HL-60/S4 treated with retinoic acid at 250 ng/mL for 4 days and 3 days (cell line): ENCODE measurements at regions not wholly inside any gene's neighbourhood (a gene's known extent, or its start where the extent isn't known, plus 50 kb on each side); places are given as distances from the start of the nearest gene placed in this dataset.

ENCODE experiments used
- in situ Hi-C: fragments of 300-500 bp; cut with MboI; formaldehyde crosslinking; loops from 2 replicates; pipeline ENCODE4 v1.7.0; 2022; ENCODE audit warnings: low sequenced_read_pairs

DNA sequence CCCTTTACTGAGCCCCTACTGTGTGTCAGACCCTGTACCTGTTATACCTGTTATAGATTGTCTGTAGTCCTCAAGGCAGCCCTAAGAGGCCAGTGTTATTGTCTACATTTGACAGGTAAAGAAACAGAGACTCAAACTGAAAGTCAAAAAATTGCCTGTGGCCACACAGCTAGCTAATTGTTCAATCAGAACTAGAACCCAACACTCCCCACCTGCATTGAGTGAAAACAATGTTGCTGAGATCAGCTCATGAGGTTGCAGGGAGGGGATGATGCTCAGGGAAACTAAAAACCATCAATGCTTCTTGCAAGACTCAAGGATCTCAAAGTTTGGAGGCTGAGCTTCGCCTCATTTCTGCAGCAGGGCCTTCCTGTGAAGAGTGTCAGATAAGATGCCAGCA is 109.5 kb upstream of the LMO4 start:
- in situ Hi-C loops = no loop called here

DNA sequence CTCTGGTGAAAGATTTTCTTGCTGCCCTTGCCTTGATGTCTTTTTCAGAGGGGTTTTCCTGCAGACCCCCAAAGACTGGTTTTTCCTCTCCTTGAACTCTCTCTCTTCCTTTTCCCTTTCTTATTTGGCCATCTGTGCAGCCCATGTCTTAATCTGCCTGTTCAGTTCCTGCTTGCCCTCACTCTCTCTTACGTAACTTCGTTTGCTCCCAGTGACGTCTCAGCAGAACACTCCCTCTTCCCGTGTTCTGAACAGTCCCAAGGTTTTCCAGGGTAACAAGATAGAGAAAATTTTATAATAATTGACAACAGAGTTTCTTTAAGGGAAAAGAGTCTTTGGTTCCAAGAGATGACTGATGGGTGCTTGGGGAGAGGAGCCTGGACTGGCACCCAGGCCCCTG is 109.1 kb upstream of the LMO4 start:
- in situ Hi-C loops = no loop called here

DNA sequence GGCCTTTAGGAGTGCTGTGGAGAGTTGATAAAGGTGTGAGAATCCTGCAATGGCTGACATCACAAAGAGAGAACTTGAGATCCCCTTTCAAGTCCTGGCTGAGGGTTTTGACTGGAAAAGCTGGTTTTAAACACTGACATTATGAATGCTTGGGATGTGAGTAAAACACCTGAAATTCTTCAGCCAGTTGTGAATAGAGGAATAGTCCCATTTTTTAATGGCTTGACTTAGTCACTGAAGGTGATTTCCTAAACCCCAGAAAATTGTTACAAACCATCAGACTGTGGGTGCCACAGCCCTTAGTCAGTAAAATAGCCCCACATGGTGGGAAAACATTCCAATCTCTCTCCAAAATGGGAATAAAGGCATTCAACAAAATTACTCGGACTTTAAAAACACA is 107.7 kb upstream of the LMO4 start:
- in situ Hi-C loops = no loop called here

DNA sequence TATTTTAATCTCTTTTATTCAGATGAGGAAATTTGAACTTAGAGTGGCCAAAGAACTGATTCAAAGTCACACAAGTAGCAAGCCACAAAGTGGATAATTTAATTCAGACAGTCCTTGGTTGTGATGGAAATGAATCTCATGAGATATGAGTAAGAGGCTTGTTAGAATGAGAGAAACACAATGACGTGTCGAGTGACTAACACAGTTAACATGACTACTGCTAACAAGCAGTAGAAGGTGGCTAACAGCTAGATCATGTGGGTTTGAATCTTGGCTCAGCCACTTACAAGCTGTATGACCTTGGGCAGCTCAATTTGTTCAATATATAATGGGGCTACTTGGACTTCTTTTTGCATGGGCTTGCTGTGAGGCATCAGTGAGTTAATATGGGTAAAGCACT is 104.5 kb upstream of the LMO4 start:
- in situ Hi-C loops = no loop called here

DNA sequence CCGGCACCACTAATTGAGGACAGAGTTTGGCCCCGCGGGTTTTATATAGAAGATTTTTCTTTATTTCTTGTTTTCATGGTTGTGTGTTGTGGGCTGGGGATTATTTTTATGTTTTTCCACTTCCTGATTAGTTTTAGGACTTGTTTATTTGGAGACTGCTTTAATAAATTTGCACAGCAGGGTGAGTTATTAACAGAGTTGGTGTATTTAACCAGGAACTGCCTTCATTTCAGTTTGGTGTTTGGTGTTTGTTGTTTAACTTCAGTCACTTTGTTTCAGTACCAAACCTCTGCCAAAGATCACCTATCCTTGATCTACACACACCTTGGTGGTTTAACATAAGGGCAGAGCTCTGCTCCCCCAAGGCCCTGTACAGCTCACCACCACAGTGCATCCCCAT is 103.5 kb upstream of the LMO4 start:
- in situ Hi-C loops = no loop called here

DNA sequence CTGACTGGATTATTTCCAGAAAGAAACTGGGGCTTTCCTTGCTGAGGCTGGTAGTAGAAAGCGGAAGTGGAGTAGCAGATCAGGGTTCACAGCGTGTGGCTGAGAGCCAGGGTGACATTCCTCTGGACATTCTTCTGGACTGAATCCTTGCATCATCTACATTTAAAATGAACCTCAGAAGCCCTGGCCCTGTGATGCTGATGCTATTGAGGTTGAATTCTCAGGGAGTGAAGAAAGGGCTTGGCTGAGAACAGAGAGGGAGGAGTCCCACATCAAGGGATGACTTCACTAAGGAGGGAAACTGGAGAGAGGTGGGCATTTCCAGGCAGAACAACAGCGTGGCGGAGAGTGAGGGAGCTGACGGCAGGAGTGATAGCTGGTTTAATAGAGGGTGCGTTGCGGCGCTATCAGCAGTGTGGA is 102.3 kb upstream of the LMO4 start:
- in situ Hi-C loops = no loop called here

DNA sequence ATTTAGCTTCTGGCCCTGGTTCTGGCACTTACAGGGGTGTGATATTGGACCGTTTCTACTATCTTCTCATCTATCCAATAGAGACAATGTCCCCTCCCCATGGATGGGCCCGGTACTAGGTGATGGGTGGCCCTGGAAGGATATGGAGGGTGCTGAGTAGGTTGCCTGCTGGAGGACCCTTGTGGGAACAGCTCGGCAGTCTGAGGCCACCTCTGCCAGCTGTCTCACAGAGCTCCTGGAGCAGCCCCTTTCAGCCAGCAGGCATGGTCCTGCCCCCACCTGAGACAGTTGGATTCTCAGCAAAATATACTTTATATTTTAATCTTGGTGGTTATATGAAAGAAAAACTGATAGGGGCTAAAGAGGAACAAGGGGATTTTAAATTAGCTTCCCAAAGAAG is 101.0 kb upstream of the LMO4 start:
- in situ Hi-C loops = no loop called here

DNA sequence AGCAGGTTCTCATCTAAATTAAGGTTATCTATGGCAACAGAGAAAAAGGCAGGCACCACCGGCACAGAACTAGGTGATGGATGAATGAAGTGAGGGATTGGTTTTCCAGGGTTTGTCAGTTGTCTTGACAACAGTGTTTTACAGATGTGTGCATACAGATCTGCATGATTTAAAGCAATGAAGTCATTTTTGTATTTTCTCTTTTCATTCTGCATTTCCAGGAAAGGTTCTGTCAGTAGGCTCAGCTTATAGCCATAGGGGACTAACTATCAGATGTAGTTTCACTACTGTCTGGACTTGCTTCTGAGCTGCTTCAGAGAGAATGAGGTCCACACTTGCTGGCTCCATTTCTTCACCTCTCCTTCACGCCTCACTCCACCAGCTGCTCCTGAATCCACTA is 98.2 kb upstream of the LMO4 start:
- in situ Hi-C loops = no loop called here

DNA sequence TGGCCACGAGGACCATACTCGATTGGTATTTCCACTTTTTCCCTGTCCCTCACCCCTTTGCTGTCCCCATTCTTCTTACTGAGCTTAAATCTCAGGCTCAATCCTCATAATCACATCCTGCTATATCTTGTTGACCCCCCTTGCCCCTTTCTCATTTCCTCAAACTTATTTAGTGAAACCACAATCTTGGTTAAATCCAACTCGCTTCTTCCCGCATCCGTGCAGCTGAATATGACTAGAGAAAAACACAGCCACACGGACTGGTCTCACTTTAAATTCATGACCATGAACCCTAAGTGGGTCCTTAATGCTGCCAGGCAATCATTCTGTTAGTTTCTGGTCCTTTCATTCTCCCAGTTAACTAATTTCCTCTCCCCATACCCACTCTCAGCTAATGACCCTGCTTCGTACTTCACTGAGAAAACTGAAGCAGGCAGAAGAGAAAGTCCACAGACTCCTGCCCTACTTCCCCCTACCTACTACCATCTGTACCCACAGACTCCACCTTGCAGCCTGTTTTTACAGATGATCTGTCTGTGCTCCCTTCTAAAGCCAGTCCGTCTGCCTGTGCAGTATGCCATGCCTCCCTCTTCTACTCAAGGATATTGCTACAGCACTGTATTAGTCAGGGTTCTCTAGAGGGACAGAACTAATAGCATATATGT is 96.8 kb upstream of the LMO4 start:
- in situ Hi-C loops = no loop called here

DNA sequence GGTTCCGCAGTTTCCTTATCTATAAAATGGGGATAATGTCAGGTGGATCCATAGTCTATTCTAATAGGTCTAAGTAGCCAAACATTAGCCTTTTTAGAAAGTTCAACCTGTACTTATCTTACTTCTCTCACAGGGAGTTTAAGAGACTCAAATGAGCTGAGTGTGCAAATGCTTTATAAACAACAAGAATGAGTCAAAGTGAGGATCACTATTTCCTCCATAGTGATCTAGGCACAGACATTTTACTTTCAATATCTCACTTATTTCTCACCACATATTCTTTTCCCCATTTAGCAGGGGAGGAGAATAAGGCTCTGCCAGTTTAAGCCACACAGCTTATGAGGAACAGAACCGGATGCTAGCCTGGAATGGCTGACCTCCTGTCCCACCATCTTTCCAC is 92.1 kb upstream of the LMO4 start:
- in situ Hi-C loops = no loop called here

DNA sequence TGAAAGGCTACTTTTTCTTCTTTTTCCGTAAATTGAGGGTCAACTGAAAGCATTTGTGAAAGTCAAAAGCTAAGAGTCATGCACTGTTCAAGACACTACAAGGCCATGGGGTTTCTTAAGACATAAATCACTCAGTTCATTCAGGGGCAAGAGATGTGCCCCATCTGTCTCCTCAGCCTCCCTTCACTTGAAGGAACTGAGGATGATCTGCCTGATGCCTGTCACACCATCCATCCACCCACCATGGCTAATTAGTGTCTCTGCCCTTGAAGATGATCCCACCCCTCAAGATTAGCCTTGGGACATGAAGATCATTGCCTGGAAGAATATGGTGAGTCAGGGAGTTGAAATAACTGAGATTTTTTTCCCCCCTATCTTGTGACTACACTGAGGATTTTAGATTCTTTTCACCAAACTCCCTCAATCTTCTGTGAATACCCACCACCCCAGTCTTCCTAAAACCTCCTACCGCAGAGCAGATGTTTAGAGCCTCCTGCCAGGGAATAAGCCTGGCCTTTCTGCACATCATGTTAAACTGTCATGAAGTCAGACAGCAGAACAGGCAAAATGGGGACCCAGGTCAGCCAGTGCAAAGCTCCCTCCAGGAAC is 88.6 kb upstream of the LMO4 start:
- in situ Hi-C loops = no loop called here

DNA sequence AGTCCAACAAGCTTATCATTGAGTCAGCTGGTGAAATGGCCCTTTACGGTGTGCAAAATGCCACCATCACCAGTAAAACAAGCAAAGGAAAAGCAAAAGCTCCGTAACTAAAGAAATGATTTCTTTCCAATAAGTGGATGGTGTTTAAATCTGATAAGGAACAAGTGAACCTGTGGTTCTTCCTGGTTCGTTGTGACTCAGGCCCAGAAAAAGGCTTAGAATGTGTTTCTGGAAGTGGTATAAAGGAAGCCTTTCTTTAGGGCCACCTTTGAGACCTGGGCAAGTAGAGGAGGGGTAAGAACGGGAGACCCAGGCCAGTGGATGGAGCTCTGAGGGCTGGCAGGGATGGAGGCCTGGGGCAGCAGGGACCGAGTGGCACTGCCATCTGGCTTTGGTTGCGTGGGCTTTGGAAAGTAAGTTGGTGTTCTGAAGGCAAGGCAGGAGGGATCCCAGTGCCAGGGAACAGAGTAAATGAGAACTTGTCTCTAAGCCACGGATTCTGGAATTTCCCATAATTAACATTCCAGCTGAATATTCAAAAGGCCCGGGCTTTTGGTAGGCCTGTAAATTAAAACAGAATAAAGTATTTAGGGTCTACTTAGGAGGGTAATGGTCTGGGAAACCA is 87.9 kb upstream of the LMO4 start:
- in situ Hi-C loops = no loop called here

DNA sequence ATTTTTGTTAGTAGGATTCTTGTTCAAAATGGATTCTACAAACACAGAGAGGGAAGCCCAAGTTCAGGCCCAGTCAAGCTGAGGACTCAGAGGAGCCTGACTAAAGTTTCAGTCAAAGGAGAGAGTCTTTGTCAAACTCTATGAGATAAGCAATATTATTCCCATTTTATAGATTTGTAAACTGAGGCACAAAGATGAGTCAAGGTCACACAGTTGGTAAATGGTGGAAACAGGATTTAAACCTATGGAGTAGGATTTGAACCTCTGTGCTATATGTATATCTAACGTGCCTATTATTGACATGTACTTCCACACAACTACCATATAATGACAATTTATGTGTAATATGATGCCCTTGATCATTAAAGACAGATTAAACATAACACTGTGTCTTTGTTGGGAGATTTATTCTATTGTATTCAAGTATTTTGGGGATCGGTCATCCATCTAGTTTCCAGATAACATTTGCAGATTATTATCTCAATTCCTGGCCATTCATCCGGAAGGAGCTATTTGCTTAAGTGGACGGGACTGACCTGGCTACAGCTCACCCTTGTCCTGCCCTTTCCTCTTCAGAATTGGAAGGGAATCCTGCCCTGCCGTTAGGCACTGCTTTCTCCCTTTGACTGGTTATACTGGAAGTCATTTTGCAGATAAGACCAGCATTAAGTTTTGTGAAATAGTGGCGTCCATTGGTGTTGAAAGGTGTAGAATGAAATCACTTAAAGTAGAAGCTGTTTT is 86.1 kb upstream of the LMO4 start:
- in situ Hi-C loops = no loop called here

DNA sequence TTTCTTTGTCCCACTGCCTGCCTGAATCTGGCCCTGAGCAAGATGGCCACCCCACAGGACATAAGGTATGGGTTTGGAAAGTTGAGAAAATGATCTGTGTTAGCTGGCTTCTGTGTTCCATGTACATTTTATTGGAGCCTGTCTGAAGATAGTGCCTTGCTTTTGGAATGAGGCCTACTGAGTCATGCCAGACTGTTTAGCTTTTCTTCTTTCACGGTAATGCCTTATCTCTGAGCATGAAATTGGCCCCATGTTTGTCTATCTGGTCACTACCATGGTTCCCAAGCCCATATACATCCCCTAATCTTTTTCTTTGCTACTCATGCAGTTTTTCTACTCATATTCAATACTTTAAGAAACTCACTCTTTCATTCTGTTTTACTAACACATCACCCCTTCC is 85.1 kb upstream of the LMO4 start:
- in situ Hi-C loops = no loop called here

DNA sequence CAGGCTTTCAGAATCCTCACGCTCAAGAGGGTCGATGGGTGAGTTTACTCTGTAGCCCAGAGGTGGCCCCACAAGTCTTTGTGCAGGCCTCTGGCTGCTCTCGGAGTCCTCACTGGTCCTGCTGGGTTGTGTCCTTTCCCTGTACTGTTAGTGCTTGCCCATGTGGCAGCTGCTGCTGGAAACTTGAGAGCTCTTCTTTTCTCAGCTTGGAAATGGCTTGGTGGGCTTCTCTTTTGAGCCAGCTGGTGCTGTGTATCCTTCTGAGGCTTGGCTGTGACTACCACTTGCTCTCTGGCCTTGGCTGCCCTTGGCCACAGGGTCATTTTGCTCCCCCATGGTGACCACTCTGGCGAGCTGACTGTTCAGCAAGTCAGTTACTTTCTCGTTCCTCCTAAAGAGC is 82.2 kb upstream of the LMO4 start:
- in situ Hi-C loops = no loop called here

DNA sequence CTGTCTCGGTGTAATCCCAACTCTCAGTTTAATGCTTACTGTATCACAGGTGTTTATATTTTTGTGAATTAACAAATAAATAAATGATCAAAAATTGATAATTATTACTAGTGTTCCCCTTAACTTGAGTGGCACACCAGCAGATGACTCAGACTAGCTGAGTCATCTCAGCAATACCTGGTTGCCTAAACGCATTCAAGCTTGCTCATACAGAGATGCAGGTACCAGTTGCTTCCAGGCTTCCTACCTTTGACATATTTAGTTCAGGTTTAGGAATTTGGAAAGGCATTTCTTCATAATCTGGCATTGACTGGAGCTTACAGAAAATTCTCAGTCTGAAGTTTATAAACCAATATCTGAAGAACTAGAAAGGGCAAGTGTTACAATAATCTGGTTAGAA is 78.9 kb upstream of the LMO4 start:
- in situ Hi-C loops = no loop called here

DNA sequence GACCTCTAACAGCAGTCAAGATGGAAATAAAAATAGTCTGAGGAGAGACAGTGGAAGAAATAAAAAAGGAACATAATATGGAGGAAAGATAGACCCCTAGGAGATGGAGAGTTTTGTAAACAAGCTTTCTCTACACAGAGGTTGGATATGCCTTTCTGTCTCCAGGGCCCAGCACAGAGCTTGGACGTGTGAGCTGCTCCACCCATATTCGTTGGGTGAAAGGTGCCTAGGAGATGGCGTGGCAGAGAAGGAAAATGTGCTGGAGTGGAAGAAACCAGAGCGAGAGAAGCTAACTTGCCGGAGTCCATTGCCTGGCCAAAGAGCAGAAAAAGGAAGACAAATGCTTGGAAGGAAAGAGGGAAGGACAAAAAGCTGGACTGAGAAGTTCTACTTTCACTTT is 78.3 kb upstream of the LMO4 start:
- in situ Hi-C loops = no loop called here

DNA sequence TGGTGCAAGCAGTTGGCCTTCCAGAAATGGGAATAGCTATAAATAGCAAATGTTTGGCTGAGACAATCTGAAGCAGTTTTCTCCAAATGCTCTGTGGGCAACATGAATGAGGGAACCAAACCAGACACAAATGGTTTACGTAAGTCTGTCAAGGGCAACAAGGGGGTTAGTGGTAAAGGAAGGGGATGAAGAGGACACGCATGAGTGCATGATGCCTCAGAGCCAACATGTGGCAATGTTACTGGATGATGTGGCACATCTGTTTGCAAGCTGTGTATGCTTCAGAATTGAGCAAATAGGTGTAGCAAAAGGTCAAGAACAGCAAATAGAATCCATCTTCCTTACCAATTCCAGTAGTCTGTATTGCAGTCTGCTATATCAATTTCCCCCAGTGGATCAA is 76.3 kb upstream of the LMO4 start:
- in situ Hi-C loops = no loop called here

DNA sequence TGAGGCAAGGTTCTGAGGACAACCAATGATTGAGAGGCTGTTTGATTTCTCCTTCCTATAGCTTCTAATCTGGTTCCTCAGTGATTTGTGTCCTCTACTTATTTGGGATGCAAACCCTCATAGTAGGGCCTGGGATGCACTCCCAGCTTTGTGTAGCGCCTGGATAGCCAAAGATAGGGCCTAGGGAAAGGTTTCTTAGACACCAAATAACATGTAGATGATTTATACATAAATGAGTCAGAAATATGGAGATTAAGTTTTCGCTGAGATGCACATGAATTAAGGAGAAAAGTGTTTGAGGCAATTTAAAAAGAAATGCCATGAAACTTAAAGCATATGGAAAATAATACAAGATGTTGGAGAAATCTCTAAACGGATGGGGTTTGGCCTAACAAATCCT is 66.0 kb upstream of the LMO4 start:
- in situ Hi-C loops = no loop called here

DNA sequence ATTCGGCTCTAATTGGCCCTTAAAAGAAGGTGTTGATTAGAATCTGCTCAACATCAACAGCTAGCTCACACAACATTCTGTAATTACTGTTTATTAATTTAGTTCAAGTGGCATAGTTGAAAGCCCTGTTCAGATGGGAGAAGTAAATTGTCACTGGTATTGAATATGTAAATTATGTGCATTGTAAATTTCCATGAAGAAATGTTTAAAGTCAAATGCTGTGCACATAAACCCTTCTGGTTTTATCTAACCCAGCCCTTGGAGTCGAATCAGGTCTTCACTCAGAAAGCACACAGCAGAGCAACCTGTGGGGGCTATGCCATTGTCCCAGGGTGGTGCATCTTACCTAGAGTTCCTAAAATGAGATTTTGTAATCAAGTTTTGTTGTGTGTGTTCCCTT is 65.4 kb upstream of the LMO4 start:
- in situ Hi-C loops = no loop called here

DNA sequence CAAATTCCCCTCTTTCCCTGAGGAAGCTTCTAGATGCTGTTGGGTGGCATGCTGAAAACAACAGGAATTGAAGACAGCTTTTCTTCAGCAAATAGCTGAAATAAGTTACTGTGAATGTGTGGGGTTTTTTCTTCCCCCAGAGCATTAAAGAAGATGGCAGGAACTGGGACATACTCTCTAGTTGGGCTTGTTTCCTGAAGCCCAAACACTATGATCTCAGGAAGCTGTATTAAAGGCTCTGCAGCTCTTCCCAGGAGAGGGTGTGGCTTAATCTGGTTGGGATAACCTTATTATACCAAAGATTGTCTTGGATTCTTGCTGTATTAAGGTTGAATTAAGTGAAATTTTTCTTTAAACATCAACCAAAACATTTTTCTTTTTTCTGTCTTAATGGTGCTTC is 64.9 kb upstream of the LMO4 start:
- in situ Hi-C loops = no loop called here

DNA sequence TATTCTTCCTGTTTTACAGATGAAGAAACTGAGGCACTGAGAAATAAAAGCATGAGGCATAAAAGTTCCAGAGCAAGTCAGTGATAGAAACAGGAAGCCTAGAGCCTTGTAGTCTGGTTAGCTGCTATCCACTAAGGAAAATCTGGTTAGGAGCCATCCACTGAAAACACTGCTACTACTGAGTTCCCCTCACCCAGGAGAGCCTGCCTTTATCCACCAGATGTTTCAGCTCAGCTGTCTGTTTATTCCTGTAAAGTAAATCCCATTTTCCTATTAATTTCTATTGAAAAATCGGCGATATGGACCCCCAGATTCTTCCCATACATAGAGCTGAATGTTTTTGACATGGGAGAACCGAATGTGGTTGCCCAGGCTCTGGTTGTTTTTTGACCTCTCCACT is 63.7 kb upstream of the LMO4 start:
- in situ Hi-C loops = no loop called here
